ENCODE measurements at regions not wholly inside any gene's neighbourhood (a gene's known extent, or its start where the extent isn't known, plus 50 kb on each side); places are given as distances from the start of the nearest gene placed in this dataset.

GRCh38 chr12:116665666-116666304 lies 72.1 kb downstream of the SPRING1 start:
- TF ChIP-seq CTCF (IDR thresholded peaks at IDR 0.05) (no peak), POLR2A (IDR thresholded peaks at IDR 0.05) (no peak)

All from prostate gland (tissue), 2 donors.